Spleen (tissue), 7 donors: ENCODE measurements at regions not wholly inside any gene's neighbourhood (a gene's known extent, or its start where the extent isn't known, plus 50 kb on each side); places are given as distances from the start of the nearest gene placed in this dataset.

ENCODE experiments used
- POLR2A ChIP-seq, 3 donors: fragments of 450-650 bp; IDR thresholded peaks; one replicate each; pipeline ENCODE4 v1.5.1; 2017; ENCODE audit warnings: antibody characterized with exemption in 3 of 3, mild to moderate bottlenecking in 1 of 3
- POLR2AphosphoS5 ChIP-seq, 3 donors: sonication (generic); formaldehyde crosslinking; IDR thresholded peaks; one replicate each; pipeline ENCODE4 v1.5.1; 2017; ENCODE audit warnings: antibody characterized with exemption in 3 of 3
- TF ChIP-seq, protein P1 (sequence below), 11 experiments: fragments of 200-600 bp in 7 of 11; fragments of 450-650 bp in 4 of 11; sonication (generic) in 4 of 11; IDR thresholded peaks in 8 of 11; conservative IDR thresholded peaks in 3 of 11; 1 replicate in 7 of 11; 2 replicates in 4 of 11; pipeline versions ENCODE4 v1.4.0 to v1.8.0; 2016 to 2021; ENCODE audit warnings: antibody characterized with exemption in 11 of 11, inconsistent platforms in 4 of 11, mild to moderate bottlenecking in 1 of 11
- donor health status: DM: no; HTN: no; CAD: no; lungs with moderate emphysema.
- donor health status: DM: no; HTN: no; CAD: no.
- donor health status: DM: no; HTN: no; CAD: no.

DNA sequence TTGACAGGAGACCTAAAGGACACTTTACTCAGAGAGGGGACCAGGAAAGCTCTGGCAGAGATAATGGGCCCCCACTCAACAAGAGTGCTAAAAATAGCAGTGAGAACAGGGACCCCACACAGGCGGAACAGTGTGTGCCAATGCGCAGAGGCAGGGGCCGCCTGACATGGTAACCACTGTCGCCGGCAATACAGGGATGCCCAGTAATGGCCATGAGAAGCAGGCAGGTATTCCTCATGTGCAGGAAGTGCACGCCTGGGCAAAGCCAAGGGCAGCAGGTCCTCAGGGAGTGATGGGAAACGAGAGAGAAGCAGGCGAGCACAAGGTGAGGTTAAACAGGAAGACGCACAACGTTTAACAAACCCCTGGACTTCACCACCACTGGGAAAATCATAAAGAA is 757.1 kb downstream of the LIG4 start:
- TF ChIP-seq, protein P1, sequence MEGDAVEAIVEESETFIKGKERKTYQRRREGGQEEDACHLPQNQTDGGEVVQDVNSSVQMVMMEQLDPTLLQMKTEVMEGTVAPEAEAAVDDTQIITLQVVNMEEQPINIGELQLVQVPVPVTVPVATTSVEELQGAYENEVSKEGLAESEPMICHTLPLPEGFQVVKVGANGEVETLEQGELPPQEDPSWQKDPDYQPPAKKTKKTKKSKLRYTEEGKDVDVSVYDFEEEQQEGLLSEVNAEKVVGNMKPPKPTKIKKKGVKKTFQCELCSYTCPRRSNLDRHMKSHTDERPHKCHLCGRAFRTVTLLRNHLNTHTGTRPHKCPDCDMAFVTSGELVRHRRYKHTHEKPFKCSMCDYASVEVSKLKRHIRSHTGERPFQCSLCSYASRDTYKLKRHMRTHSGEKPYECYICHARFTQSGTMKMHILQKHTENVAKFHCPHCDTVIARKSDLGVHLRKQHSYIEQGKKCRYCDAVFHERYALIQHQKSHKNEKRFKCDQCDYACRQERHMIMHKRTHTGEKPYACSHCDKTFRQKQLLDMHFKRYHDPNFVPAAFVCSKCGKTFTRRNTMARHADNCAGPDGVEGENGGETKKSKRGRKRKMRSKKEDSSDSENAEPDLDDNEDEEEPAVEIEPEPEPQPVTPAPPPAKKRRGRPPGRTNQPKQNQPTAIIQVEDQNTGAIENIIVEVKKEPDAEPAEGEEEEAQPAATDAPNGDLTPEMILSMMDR (IDR thresholded peaks at IDR 0.05 in 8 of 11, conservative IDR thresholded peaks at IDR 0.05 in 3 of 11), result no peak
- TF ChIP-seq POLR2A (IDR thresholded peaks at IDR 0.05) (no peak), POLR2AphosphoS5 (IDR thresholded peaks at IDR 0.05) (no peak)
